ENCODE measurements at regions not wholly inside any gene's neighbourhood (a gene's known extent, or its start where the extent isn't known, plus 50 kb on each side); places are given as distances from the start of the nearest gene placed in this dataset.

DNA sequence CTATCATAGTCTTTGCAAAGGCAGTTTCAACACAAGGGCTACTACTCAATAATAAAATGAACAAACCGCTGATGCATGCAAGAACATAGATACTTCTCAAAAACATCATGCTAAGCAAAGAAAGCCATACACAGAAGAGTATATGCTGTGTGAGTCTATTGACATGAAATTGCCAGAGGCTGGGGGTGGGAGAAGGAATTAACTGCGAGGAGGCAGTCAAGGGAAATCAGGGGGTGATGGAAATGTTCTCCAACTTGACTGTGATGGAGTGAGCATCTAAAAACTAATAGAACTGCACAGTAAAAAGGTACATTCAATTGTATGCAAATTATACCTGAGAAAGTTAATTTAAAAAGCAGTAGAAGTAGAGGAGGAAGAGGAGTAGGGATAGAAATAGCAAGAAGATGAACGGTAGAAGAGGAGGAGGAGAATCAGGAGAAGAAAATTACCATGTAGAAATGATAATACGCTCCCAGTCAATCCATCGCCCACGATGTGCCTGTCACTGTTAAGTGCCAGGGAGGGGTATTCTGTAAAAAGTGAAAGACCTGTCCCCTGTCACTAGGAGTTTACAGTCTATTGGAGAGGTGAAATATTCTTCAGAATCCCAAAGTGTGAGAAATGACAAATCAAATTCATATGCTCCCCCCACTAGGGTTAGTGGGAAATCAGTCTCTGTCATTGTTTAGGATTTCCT lies 90.3 kb downstream of the B3GNT2 start:
- no peak for DNase-seq
- Histone ChIP-seq H3K4me3 (ENCODE audit: insufficient read depth, low read depth, low read length) (no peak overlapping the region), H3K36me3 (replicated peaks; ENCODE audit: control insufficient read depth, insufficient read depth, low read length) (no peaks in the 10 kb centered on the region), H3K27me3 (ENCODE audit: control insufficient read depth, insufficient read depth, low read length) (no peaks in the 10 kb centered on the region)

DNA sequence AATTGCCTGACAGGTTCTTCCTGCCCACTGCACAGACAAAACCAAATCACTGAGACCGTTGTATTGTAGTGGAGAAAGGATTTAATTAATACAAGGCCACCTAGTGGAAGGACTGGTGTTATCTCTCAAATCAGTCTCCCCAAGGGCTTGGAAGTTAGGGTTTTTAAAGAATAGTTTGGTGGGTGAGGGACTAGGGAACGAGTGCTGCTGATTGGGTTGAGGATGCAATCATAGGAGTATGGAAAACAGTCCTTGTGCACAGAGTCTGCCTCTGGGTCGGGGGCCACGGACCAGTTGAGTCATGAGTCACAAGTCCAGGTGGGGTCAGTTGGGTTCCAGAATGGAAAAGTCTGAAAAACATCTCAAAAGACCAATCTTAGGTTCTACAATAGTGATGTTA lies 89.1 kb downstream of the B3GNT2 start:
- Histone ChIP-seq H3K36me3 (replicated peaks; ENCODE audit: control insufficient read depth, insufficient read depth, low read length) (no peaks in the 10 kb centered on the region), H3K27me3 (ENCODE audit: control insufficient read depth, insufficient read depth, low read length) (no peaks in the 10 kb centered on the region), H3K4me3 (ENCODE audit: insufficient read depth, low read depth, low read length) (no peak overlapping the region)
- DNase-seq, result no peak

- Histone ChIP-seq H3K27me3 (ENCODE audit: control insufficient read depth, insufficient read depth, low read length) (no peaks in the 10 kb centered on the region), H3K4me3 (ENCODE audit: insufficient read depth, low read depth, low read length) (no peak overlapping the region), H3K36me3 (replicated peaks; ENCODE audit: control insufficient read depth, insufficient read depth, low read length) (no peaks in the 10 kb centered on the region)
- no peak for DNase-seq
Observed at GRCh38 chr2:62284471-62284870, 88.6 kb downstream of the B3GNT2 start.

DNA sequence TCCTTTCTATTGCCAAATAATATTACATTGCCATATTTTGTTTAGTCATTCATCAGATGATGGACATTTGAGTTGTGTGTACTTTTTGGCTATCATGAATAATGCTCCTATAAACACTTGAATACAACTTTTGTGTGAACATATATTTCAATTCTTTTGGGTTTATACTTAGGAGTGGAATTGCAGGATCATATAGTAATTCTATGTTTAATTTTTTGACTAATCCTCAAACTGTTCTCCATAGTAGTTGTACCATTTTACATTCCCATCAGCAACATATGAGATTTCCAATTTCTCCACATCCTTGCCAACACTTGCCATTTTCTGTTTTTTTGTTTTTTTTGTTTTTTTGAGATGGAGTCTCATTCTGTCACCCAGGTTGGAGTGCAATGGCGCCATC lies 87.2 kb downstream of the B3GNT2 start:
- no peak for DNase-seq
- Histone ChIP-seq H3K36me3 (replicated peaks; ENCODE audit: control insufficient read depth, insufficient read depth, low read length) (no peaks in the 10 kb centered on the region), H3K27me3 (ENCODE audit: control insufficient read depth, insufficient read depth, low read length) (no peaks in the 10 kb centered on the region), H3K4me3 (ENCODE audit: insufficient read depth, low read depth, low read length) (no peak overlapping the region)

GRCh38 chr2:62281663-62282062 lies 85.7 kb downstream of the B3GNT2 start:
- Histone ChIP-seq H3K27me3 (ENCODE audit: control insufficient read depth, insufficient read depth, low read length) (no peaks in the 10 kb centered on the region), H3K36me3 (replicated peaks; ENCODE audit: control insufficient read depth, insufficient read depth, low read length) (no peaks in the 10 kb centered on the region), H3K4me3 (ENCODE audit: insufficient read depth, low read depth, low read length) (no peak overlapping the region)
- DNase-seq, result no peak

DNA sequence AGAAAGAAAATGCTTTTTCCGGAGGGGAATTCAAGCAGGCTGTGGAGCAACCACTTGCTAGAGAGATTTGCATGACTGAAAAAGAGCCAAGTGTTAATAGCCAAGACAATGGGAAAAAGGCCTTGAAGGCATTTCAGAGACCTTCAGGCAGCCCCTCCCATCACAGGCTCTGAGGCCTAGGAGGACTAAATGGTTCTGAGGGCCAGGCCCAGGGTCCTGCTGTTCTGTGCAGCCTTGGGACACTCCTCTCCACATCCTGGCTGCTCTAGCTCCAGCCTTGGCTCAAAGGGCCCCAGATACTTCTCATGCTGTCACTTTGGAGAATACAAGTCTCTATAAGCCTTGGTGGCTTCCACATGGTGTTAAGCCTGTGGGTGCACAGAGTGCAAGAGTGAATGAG lies 81.8 kb downstream of the B3GNT2 start:
- H3K4me3 ChIP-seq (ENCODE audit: insufficient read depth, low read depth, low read length), result no peak overlapping the region
- no peak for DNase-seq
- no peaks in the 10 kb centered on the region for H3K36me3 ChIP-seq (replicated peaks; ENCODE audit: control insufficient read depth, insufficient read depth, low read length)
- H3K27me3 ChIP-seq (ENCODE audit: control insufficient read depth, insufficient read depth, low read length), result no peaks in the 10 kb centered on the region

Data from H7 (cell line).